Activated CD8-positive, alpha-beta T cell treated with anti-CD3 and anti-CD28 coated beads, Interleukin-2, amount 10 ng/mL, durations not matched to agents 7 days and 5 days (primary cell): ENCODE measurements at regions not wholly inside any gene's neighbourhood (a gene's known extent, or its start where the extent isn't known, plus 50 kb on each side); places are given as distances from the start of the nearest gene placed in this dataset.

Source experiments
- ATAC-seq: fragments of 150-1000 bp; cut with Tn5 transposase; one replicate; pipeline ENCODE4 v1.10.0; 2021; ENCODE audit warnings: moderate library complexity
- CTCF ChIA-PET: fragments of 350-600 bp; sonication (Branson Sonifier 250); formaldehyde crosslinking; loops from one replicate; lab custom pipeline; 2021; ENCODE audit warnings: antibody characterized with exemption; lab: Charles Lee
- POLR2A ChIA-PET: fragments of 350-600 bp; sonication (Branson Sonifier 250); formaldehyde crosslinking; loops from one replicate; lab custom pipeline; 2021; ENCODE audit warnings: antibody characterized with exemption; lab: Charles Lee
- DNase-seq: peaks from one replicate; pipeline ENCODE4 v3.0.0-alpha.2; 2020
- H3K27ac Mint-ChIP-seq: one replicate; pipeline ENCODE4 v1.8.0; 2021; ENCODE audit warnings: mild to moderate bottlenecking, mixed read lengths
- H3K27me3 Mint-ChIP-seq: one replicate; pipeline ENCODE4 v1.8.0; 2021; ENCODE audit warnings: low read depth, mixed read lengths
- H3K36me3 Mint-ChIP-seq: one replicate; pipeline ENCODE4 v1.8.0; 2021; ENCODE audit warnings: low read depth, mixed read lengths
- H3K4me1 Mint-ChIP-seq: one replicate; pipeline ENCODE4 v1.8.0; 2021; ENCODE audit warnings: low read depth, mixed read lengths
- H3K4me3 Mint-ChIP-seq: one replicate; pipeline ENCODE4 v1.8.0; 2021; ENCODE audit warnings: mild to moderate bottlenecking, mixed read lengths
- H3K9me3 Mint-ChIP-seq: one replicate; pipeline ENCODE4 v1.8.0; 2022; ENCODE audit warnings: mixed read lengths; ENCODE audit not compliant: insufficient read depth

GRCh38 chr1:232568906-232569553, 60.9 kb downstream of the SIPA1L2 start:
- ATAC-seq: no peak
- no peaks in the 10 kb centered on the region for H3K4me1 Mint-ChIP-seq
- no peaks in the 10 kb centered on the region for H3K36me3 Mint-ChIP-seq
- CTCF ChIA-PET: interaction anchor here (1.5 kb wide), 1 partner anchor 58 kb away, joined by 4 read pairs; no protein-coding TSS in a partner anchor
- POLR2A ChIA-PET: no interaction called here
- no peaks in the 10 kb centered on the region for H3K9me3 Mint-ChIP-seq
- no peak overlapping the region for H3K27ac Mint-ChIP-seq
- H3K27me3 Mint-ChIP-seq: no peaks in the 10 kb centered on the region
- H3K4me3 Mint-ChIP-seq: no peak overlapping the region
- DNase-seq: no peak

- Mint-ChIP-seq H3K27me3 (no peaks in the 10 kb centered on the region), H3K27ac (no peak overlapping the region), H3K36me3 (no peaks in the 10 kb centered on the region), H3K9me3 (no peaks in the 10 kb centered on the region), H3K4me3 (no peak overlapping the region), H3K4me1 (no peaks in the 10 kb centered on the region)
- no peak for ATAC-seq
- ChIA-PET POLR2A (no interaction called here), CTCF (interaction anchor here (1.5 kb wide), 1 partner anchor 59 kb away, joined by 4 read pairs; no protein-coding TSS in a partner anchor)
- DNase-seq: no peak
These were observed 61.5 kb downstream of the SIPA1L2 start for GRCh38 chr1:232568331-232568852.

- no peak for ATAC-seq
- POLR2A ChIA-PET: no interaction called here
- Mint-ChIP-seq H3K9me3 (no peaks in the 10 kb centered on the region), H3K36me3 (no peaks in the 10 kb centered on the region), H3K27ac (no peak overlapping the region), H3K27me3 (no peaks in the 10 kb centered on the region), H3K4me3 (no peak overlapping the region), H3K4me1 (no peaks in the 10 kb centered on the region)
- CTCF ChIA-PET: interaction anchor here (0.6 to 1.3 kb wide), 3 partner anchors 10 to 61 kb away, joined by 3 read pairs; no protein-coding TSS in a partner anchor
- no peak for DNase-seq
These were observed 63.8 kb downstream of the SIPA1L2 start for GRCh38 chr1:232566093-232566492.

GRCh38 chr1:232562855-232563510, 67.0 kb downstream of the SIPA1L2 start:
- H3K4me1 Mint-ChIP-seq: peaks cover 2% of the 10 kb centered on the region
- H3K36me3 Mint-ChIP-seq: no peaks in the 10 kb centered on the region
- CTCF ChIA-PET: no interaction called here

GRCh38 chr1:232561381-232561780, 68.6 kb downstream of the SIPA1L2 start:
- ATAC-seq: no peak
- ChIA-PET POLR2A (no interaction called here), CTCF (no interaction called here)
- no peak overlapping the region for H3K27ac Mint-ChIP-seq
- peaks cover 2% of the 10 kb centered on the region for H3K4me1 Mint-ChIP-seq
- no peak for DNase-seq
- H3K4me3 Mint-ChIP-seq: no peak overlapping the region
- no peaks in the 10 kb centered on the region for H3K9me3 Mint-ChIP-seq
- H3K36me3 Mint-ChIP-seq: no peaks in the 10 kb centered on the region
- no peaks in the 10 kb centered on the region for H3K27me3 Mint-ChIP-seq

More at GRCh38 chr1:232562855-232563510, 67.0 kb downstream of the SIPA1L2 start:
- POLR2A ChIA-PET: no interaction called here
- Mint-ChIP-seq H3K27ac (no peak overlapping the region), H3K4me3 (no peak overlapping the region), H3K9me3 (no peaks in the 10 kb centered on the region), H3K27me3 (no peaks in the 10 kb centered on the region)
- ATAC-seq (no peak), DNase-seq (no peak)

- Mint-ChIP-seq H3K27ac (no peak overlapping the region), H3K4me3 (no peak overlapping the region), H3K9me3 (no peaks in the 10 kb centered on the region), H3K36me3 (no peaks in the 10 kb centered on the region), H3K27me3 (no peaks in the 10 kb centered on the region), H3K4me1 (peaks cover 2% of the 10 kb centered on the region)
- DNase-seq (no peak), ATAC-seq (no peak)
- CTCF ChIA-PET: no interaction called here
- POLR2A ChIA-PET: no interaction called here
These were observed 69.0 kb downstream of the SIPA1L2 start for GRCh38 chr1:232560940-232561339.

- ChIA-PET CTCF (no interaction called here), POLR2A (no interaction called here)
- Mint-ChIP-seq H3K4me3 (no peak overlapping the region), H3K27me3 (peaks cover 5% of the 10 kb centered on the region), H3K4me1 (peaks cover 2% of the 10 kb centered on the region), H3K36me3 (no peaks in the 10 kb centered on the region), H3K9me3 (no peaks in the 10 kb centered on the region), H3K27ac (no peak overlapping the region)
- no peak for ATAC-seq
- no peak for DNase-seq
These were observed 71.0 kb downstream of the SIPA1L2 start for GRCh38 chr1:232558954-232559353.

GRCh38 chr1:232557502-232558191, 72.3 kb downstream of the SIPA1L2 start:
- peaks cover 5% of the 10 kb centered on the region for H3K27me3 Mint-ChIP-seq
- no peak for ATAC-seq
- no peaks in the 10 kb centered on the region for H3K36me3 Mint-ChIP-seq
- no peaks in the 10 kb centered on the region for H3K9me3 Mint-ChIP-seq
- POLR2A ChIA-PET: no interaction called here
- no peak for DNase-seq
- H3K27ac Mint-ChIP-seq: no peak overlapping the region
- peaks cover 2% of the 10 kb centered on the region for H3K4me1 Mint-ChIP-seq
- CTCF ChIA-PET: no interaction called here
- no peak overlapping the region for H3K4me3 Mint-ChIP-seq

- CTCF ChIA-PET: no interaction called here
- no peak for ATAC-seq
- POLR2A ChIA-PET: no interaction called here
These were observed 72.8 kb downstream of the SIPA1L2 start for GRCh38 chr1:232557096-232557495.

GRCh38 chr1:232556351-232556750, 73.6 kb downstream of the SIPA1L2 start:
- H3K4me3 Mint-ChIP-seq: no peak overlapping the region
- H3K27ac Mint-ChIP-seq: no peak overlapping the region
- ChIA-PET CTCF (interaction anchor here (0.5 to 1.4 kb wide), 2 partner anchors 9 to 689 kb away, joined by 3 read pairs; no protein-coding TSS in a partner anchor), POLR2A (no interaction called here)
- no peaks in the 10 kb centered on the region for H3K9me3 Mint-ChIP-seq
- peaks cover 5% of the 10 kb centered on the region for H3K27me3 Mint-ChIP-seq
- no peak for DNase-seq
- H3K4me1 Mint-ChIP-seq: peaks cover 2% of the 10 kb centered on the region
- no peak for ATAC-seq
- no peaks in the 10 kb centered on the region for H3K36me3 Mint-ChIP-seq

More at GRCh38 chr1:232557096-232557495, 72.8 kb downstream of the SIPA1L2 start:
- Mint-ChIP-seq H3K27ac (no peak overlapping the region), H3K4me3 (no peak overlapping the region), H3K36me3 (no peaks in the 10 kb centered on the region), H3K27me3 (peaks cover 5% of the 10 kb centered on the region), H3K9me3 (no peaks in the 10 kb centered on the region), H3K4me1 (peaks cover 2% of the 10 kb centered on the region)
- no peak for DNase-seq

- ATAC-seq: no peak
- Mint-ChIP-seq H3K4me1 (peaks cover 2% of the 10 kb centered on the region), H3K4me3 (no peak overlapping the region), H3K36me3 (no peaks in the 10 kb centered on the region), H3K9me3 (no peaks in the 10 kb centered on the region), H3K27me3 (peaks cover 5% of the 10 kb centered on the region), H3K27ac (no peak overlapping the region)
- CTCF ChIA-PET: interaction anchor here (1.4 kb wide), 1 partner anchor 10 kb away, joined by 3 read pairs; no protein-coding TSS in a partner anchor
- no peak for DNase-seq
- POLR2A ChIA-PET: no interaction called here
These were observed 74.3 kb downstream of the SIPA1L2 start for GRCh38 chr1:232555494-232556210.
